ENCODE measurements at regions not wholly inside any gene's neighbourhood (a gene's known extent, or its start where the extent isn't known, plus 50 kb on each side); places are given as distances from the start of the nearest gene placed in this dataset.
A peak's percentile ranks its signal among the peaks of the same experiment; 100 is the strongest.
"Not testable (repeated sequence)": the region's sequence is repeated elsewhere in the genome, so short reads cannot be mapped to it uniquely, and the experiment has no call there.

DNA sequence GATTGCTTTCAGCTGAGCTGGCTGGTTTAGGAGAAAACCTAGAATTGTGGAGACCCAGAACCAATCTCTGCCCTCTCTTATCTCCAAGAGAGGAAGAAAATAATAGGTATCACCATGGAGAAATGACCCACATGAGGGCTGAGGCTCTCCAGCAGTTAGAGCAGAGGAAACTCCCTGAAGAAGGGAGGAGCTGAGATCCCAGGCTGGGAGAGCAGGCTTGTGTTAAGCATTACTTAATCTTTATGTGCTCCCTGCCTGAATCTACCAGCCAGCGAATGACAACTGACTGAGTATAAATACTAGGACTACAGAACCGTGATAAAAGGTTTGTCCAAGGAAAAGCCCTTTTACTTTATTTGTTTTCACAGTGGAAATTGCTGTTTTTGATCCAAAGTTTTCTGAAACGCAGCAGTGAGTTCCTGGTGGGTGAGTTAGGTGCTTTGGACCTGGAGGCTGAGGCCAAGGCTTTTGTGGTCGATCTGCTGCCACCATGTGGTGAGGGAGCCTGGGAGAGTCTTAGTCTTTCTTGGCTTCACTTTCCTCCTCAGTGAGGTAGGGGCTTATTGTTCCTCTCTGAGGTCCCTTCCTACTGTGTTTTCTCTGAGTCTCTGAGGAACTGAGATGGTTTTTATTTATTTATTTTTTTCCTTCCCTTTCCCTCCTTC lies 219.5 kb upstream of the NOTCH2NLA start:
- TF ChIP-seq, protein P1, sequence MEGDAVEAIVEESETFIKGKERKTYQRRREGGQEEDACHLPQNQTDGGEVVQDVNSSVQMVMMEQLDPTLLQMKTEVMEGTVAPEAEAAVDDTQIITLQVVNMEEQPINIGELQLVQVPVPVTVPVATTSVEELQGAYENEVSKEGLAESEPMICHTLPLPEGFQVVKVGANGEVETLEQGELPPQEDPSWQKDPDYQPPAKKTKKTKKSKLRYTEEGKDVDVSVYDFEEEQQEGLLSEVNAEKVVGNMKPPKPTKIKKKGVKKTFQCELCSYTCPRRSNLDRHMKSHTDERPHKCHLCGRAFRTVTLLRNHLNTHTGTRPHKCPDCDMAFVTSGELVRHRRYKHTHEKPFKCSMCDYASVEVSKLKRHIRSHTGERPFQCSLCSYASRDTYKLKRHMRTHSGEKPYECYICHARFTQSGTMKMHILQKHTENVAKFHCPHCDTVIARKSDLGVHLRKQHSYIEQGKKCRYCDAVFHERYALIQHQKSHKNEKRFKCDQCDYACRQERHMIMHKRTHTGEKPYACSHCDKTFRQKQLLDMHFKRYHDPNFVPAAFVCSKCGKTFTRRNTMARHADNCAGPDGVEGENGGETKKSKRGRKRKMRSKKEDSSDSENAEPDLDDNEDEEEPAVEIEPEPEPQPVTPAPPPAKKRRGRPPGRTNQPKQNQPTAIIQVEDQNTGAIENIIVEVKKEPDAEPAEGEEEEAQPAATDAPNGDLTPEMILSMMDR (IDR thresholded peaks at IDR 0.05; ENCODE audit: extremely low read depth in 1 of 2, insufficient read depth in 1 of 2, low read depth in 1 of 2, low read length in 2 of 2) = peak in 1 of 2 donors; percentile 11
- TF ChIP-seq POLR2A (IDR thresholded peaks at IDR 0.05; ENCODE audit: low read depth, low read length) = not testable (repeated sequence)
